Tibial artery (tissue), 4 donors: ENCODE measurements at regions not wholly inside any gene's neighbourhood (a gene's known extent, or its start where the extent isn't known, plus 50 kb on each side); places are given as distances from the start of the nearest gene placed in this dataset.
A peak's percentile ranks its signal among the peaks of the same experiment; 100 is the strongest.

Experiments
- DNase-seq, 2 donors: peaks; one replicate each; pipeline ENCODE4 v3.0.0-alpha.2; 2019
- H3K27ac ChIP-seq, 2 donors: fragments of 200-600 bp; sonication (generic) in 1 of 2; 1 replicate in 1 of 2; 2 replicates in 1 of 2; pipeline ENCODE4 v1.5.1; 2018 to 2019; ENCODE audit warnings: mild to moderate bottlenecking in 1 of 2
- H3K27me3 ChIP-seq, 2 donors: fragments of 200-600 bp; sonication (generic) in 1 of 2; one replicate each; pipeline versions ENCODE4 v1.5.1 to v1.6.0; 2016 to 2019
- H3K36me3 ChIP-seq, 3 donors: fragments of 200-600 bp; sonication (generic) in 2 of 3; one replicate each; pipeline ENCODE4 v1.5.1; 2016 to 2019; ENCODE audit warnings: mild to moderate bottlenecking in 2 of 3
- H3K4me1 ChIP-seq, 4 donors: fragments of 200-600 bp; sonication (generic) in 2 of 4; 1 replicate in 3 of 4; 2 replicates in 1 of 4; pipeline ENCODE4 v1.5.1; 2016 to 2019
- H3K4me3 ChIP-seq, 2 donors: fragments of 200-600 bp; sonication (generic) in 1 of 2; 1 replicate in 1 of 2; 2 replicates in 1 of 2; pipeline ENCODE4 v1.5.1; 2018 to 2019; ENCODE audit warnings: mild to moderate bottlenecking in 2 of 2
- H3K9me3 ChIP-seq, 3 donors: fragments of 200-600 bp; sonication (generic) in 1 of 3; one replicate each; pipeline ENCODE4 v1.5.1; 2016 to 2019
- CTCF ChIP-seq, 2 experiments: fragments of 200-600 bp in 1 of 2; fragments of 450-650 bp in 1 of 2; IDR thresholded peaks; one replicate each; pipeline ENCODE4 v1.5.1; 2017 to 2019; ENCODE audit warnings: antibody characterized with exemption in 2 of 2, mild to moderate bottlenecking in 1 of 2, moderate library complexity in 1 of 2
- intact Hi-C: fragments of 100-400 bp; cut with DNase I; formaldehyde crosslinking; loops from one replicate; pipeline ENCODE4 v1.15.0; 2023; ENCODE audit warnings: low total_unique reads

- no peak overlapping the region for H3K27ac ChIP-seq
- no peak overlapping the region for H3K4me3 ChIP-seq
- intact Hi-C loops = no loop called here
- no peaks in the 10 kb centered on the region for H3K4me1 ChIP-seq
- H3K27me3 ChIP-seq = no peaks in the 10 kb centered on the region
- no peaks in the 10 kb centered on the region for H3K36me3 ChIP-seq
- no peak for TF ChIP-seq CTCF (IDR thresholded peaks at IDR 0.05)
- H3K9me3 ChIP-seq = peaks cover 0 to 6% (median 0%) of the 10 kb centered on the region in 3 donors
- no peak for DNase-seq
Observed at GRCh38 chr5:155969537-155969936, 357.4 kb upstream of the SGCD start.

- no peaks in the 10 kb centered on the region for H3K27me3 ChIP-seq
- no peak for DNase-seq
- peaks cover 0 to 24% (median 5%) of the 10 kb centered on the region in 4 donors for H3K4me1 ChIP-seq
- TF ChIP-seq CTCF (IDR thresholded peaks at IDR 0.05) = no peak
- H3K27ac ChIP-seq = no peak overlapping the region
- intact Hi-C loops = no loop called here
- no peaks in the 10 kb centered on the region for H3K9me3 ChIP-seq
- H3K36me3 ChIP-seq = no peaks in the 10 kb centered on the region
- H3K4me3 ChIP-seq = no peak overlapping the region
Observed at GRCh38 chr5:155974369-155974768, 352.6 kb upstream of the SGCD start.

GRCh38 chr5:155978850-155979249, 348.1 kb upstream of the SGCD start:
- no peak for DNase-seq
- Histone ChIP-seq H3K4me1 (peaks cover 0 to 42% (median 8%) of the 10 kb centered on the region in 4 donors), H3K27ac (peak overlapping the region in 1 of 2 donors; percentile 48), H3K36me3 (no peaks in the 10 kb centered on the region), H3K27me3 (no peaks in the 10 kb centered on the region), H3K4me3 (no peak overlapping the region), H3K9me3 (no peaks in the 10 kb centered on the region)
- intact Hi-C loops = no loop called here
- TF ChIP-seq CTCF (IDR thresholded peaks at IDR 0.05) = no peak

- peak overlapping the region in 1 of 2 donors; percentile 21 for H3K4me3 ChIP-seq
- no peaks in the 10 kb centered on the region for H3K36me3 ChIP-seq
- peaks cover 0 to 36% (median 8%) of the 10 kb centered on the region in 4 donors for H3K4me1 ChIP-seq
- DNase-seq = no peak
- intact Hi-C loops = no loop called here
- H3K27ac ChIP-seq = peak overlapping the region; percentile 5 to 58
- no peak for TF ChIP-seq CTCF (IDR thresholded peaks at IDR 0.05)
- no peaks in the 10 kb centered on the region for H3K9me3 ChIP-seq
- no peaks in the 10 kb centered on the region for H3K27me3 ChIP-seq
Observed at GRCh38 chr5:155982354-155982753, 344.6 kb upstream of the SGCD start.

- TF ChIP-seq CTCF (IDR thresholded peaks at IDR 0.05) = no peak
- Histone ChIP-seq H3K27me3 (no peaks in the 10 kb centered on the region), H3K4me1 (peaks cover 0 to 22% (median 6%) of the 10 kb centered on the region in 4 donors)
Observed at GRCh38 chr5:155983954-155984353, 343.0 kb upstream of the SGCD start.

GRCh38 chr5:155987265-155987810, 339.6 kb upstream of the SGCD start:
- TF ChIP-seq CTCF (IDR thresholded peaks at IDR 0.05) = no peak
- Histone ChIP-seq H3K9me3 (no peaks in the 10 kb centered on the region), H3K4me1 (peaks cover 0 to 11% (median 0%) of the 10 kb centered on the region in 4 donors), H3K4me3 (no peak overlapping the region), H3K27me3 (no peaks in the 10 kb centered on the region), H3K36me3 (no peaks in the 10 kb centered on the region), H3K27ac (no peak overlapping the region)
- intact Hi-C loops = no loop called here
- DNase-seq = no peak

More at GRCh38 chr5:155983954-155984353, 343.0 kb upstream of the SGCD start:
- Histone ChIP-seq H3K9me3 (no peaks in the 10 kb centered on the region), H3K27ac (no peak overlapping the region), H3K4me3 (no peak overlapping the region), H3K36me3 (no peaks in the 10 kb centered on the region)
- intact Hi-C loops = no loop called here
- DNase-seq = no peak
